SK-N-SH (cell line): ENCODE measurements at regions not wholly inside any gene's neighbourhood (a gene's known extent, or its start where the extent isn't known, plus 50 kb on each side); places are given as distances from the start of the nearest gene placed in this dataset.

Source experiments
- CTCF ChIA-PET: fragments of 300-600, 350-600 bp; formaldehyde crosslinking; extraction: SDS; loops from one replicate; lab custom pipeline; 2021; lab: Yijun Ruan, JAX
- POLR2A ChIA-PET: fragments of 350-600 bp; sonication (Branson Sonifier 250); formaldehyde crosslinking; extraction: SDS; loops from one replicate; lab custom pipeline; 2020; ENCODE audit warnings: antibody characterized with exemption, inconsistent platforms; lab: Yijun Ruan, JAX
- DNase-seq: peaks from one replicate; pipeline ENCODE4 v3.0.0; 2012
- H2AFZ ChIP-seq: fragments of 200-600 bp; sonication (generic); 2 replicates; pipeline ENCODE4 v1.8.1; 2016; ENCODE audit warnings: antibody characterized with exemption, mild to moderate bottlenecking, low read depth
- H3F3A ChIP-seq: fragments of 200-600 bp; sonication (generic); replicated peaks from 2 replicates; pipeline ENCODE3; 2016; ENCODE audit warnings: antibody characterized with exemption, mild to moderate bottlenecking; ENCODE audit not compliant: insufficient read depth
- H3K27ac ChIP-seq, 2 experiments: fragments of 200-500 bp in 1 of 2; fragments of 200-600 bp in 1 of 2; sonication (Bioruptor generic) in 1 of 2; sonication (generic), shearing (Covaris generic) in 1 of 2; 2 replicates each; pipeline versions ENCODE4 v1.5.1 to v1.6.1; 2014 to 2016; ENCODE audit warnings: low read depth in 2 of 2, inconsistent platforms in 1 of 2, low read length in 1 of 2, mild to moderate bottlenecking in 1 of 2, mixed read lengths in 1 of 2
- H3K27me3 ChIP-seq: fragments of 200-600 bp; sonication (generic), shearing (Covaris generic); 2 replicates; pipeline ENCODE4 v1.6.1; 2016; ENCODE audit warnings: mixed run types; ENCODE audit not compliant: insufficient read depth
- H3K36me3 ChIP-seq, 2 experiments: fragments of 200-500 bp in 1 of 2; fragments of 200-600 bp in 1 of 2; sonication (Bioruptor generic) in 1 of 2; sonication (generic) in 1 of 2; replicated peaks in 1 of 2; 2 replicates each; pipeline versions ENCODE3 to v1.5.1; 2014 to 2016; ENCODE audit warnings: low read length in 1 of 2, mild to moderate bottlenecking in 1 of 2; ENCODE audit not compliant: insufficient read depth in 2 of 2, control insufficient read depth in 1 of 2
- H3K4me1 ChIP-seq, 2 experiments: fragments of 200-500 bp in 1 of 2; fragments of 200-600 bp in 1 of 2; sonication (Bioruptor generic) in 1 of 2; sonication (generic), shearing (Covaris generic) in 1 of 2; 2 replicates each; pipeline versions ENCODE4 v1.5.1 to v1.6.1; 2014 to 2016; ENCODE audit warnings: low read depth in 1 of 2, low read length in 1 of 2, mixed run types in 1 of 2; ENCODE audit not compliant: insufficient read depth in 2 of 2, control insufficient read depth in 1 of 2
- H3K4me2 ChIP-seq: fragments of 200-600 bp; sonication (generic), shearing (Covaris generic); 2 replicates; pipeline ENCODE4 v1.6.1; 2017; ENCODE audit warnings: mixed run types
- H3K4me3 ChIP-seq, 2 experiments: fragments of 200-500 bp in 1 of 2; fragments of 200-600 bp in 1 of 2; sonication (Bioruptor generic) in 1 of 2; sonication (generic), shearing (Covaris generic) in 1 of 2; 2 replicates each; pipeline versions ENCODE4 v1.5.1 to v1.8.1; 2014 to 2016; ENCODE audit warnings: low read depth in 2 of 2, inconsistent platforms in 1 of 2, low read length in 1 of 2, mild to moderate bottlenecking in 1 of 2, mixed read lengths in 1 of 2, moderate library complexity in 1 of 2
- H3K79me2 ChIP-seq: fragments of 200-600 bp; sonication (generic); 2 replicates; pipeline ENCODE4 v1.8.1; 2017; ENCODE audit warnings: mild to moderate bottlenecking; ENCODE audit not compliant: insufficient read depth
- H3K9ac ChIP-seq: fragments of 200-600 bp; sonication (generic); 2 replicates; pipeline ENCODE4 v1.6.1; 2017; ENCODE audit warnings: mixed run types
- H3K9me2 ChIP-seq: fragments of 200-600 bp; sonication (generic); 2 replicates; pipeline ENCODE4 v1.6.1; 2017; ENCODE audit warnings: mixed run types
- H3K9me3 ChIP-seq: fragments of 200-600 bp; sonication (generic); 2 replicates; pipeline ENCODE4 v1.6.1; 2017; ENCODE audit warnings: mixed run types, mild to moderate bottlenecking, moderate library complexity
- H4K20me1 ChIP-seq: fragments of 200-600 bp; sonication (generic); 2 replicates; pipeline ENCODE4 v1.6.1; 2017; ENCODE audit warnings: mild to moderate bottlenecking, mixed run types; ENCODE audit not compliant: insufficient read depth
- ELF1 ChIP-seq: IDR thresholded peaks from 2 replicates; pipeline ENCODE4 v1.4.0; 2012
- EZH2phosphoT487 ChIP-seq: fragments of 200-600 bp; sonication (generic); IDR thresholded peaks from 2 replicates; pipeline ENCODE4 v1.6.1; 2017; ENCODE audit warnings: low read depth, mixed run types, mild to moderate bottlenecking, antibody characterized with exemption, moderate library complexity, borderline replicate concordance
- FOSL2 ChIP-seq: IDR thresholded peaks from 2 replicates; pipeline ENCODE4 v1.4.0; 2012; ENCODE audit warnings: low read depth, mild to moderate bottlenecking, moderate library complexity, borderline replicate concordance
- FOXM1 ChIP-seq: IDR thresholded peaks from 2 replicates; pipeline ENCODE4 v1.4.0; 2012; ENCODE audit warnings: low read depth, mild to moderate bottlenecking
- GABPA ChIP-seq: IDR thresholded peaks from 2 replicates; pipeline ENCODE4 v1.4.0; 2012; ENCODE audit warnings: low read depth, mild to moderate bottlenecking
- GATA2 ChIP-seq: sonication (generic); formaldehyde crosslinking; IDR thresholded peaks from 2 replicates; pipeline ENCODE4 v1.5.0; 2020; ENCODE audit warnings: mild to moderate bottlenecking, missing genetic modification reagents
- JUND ChIP-seq: IDR thresholded peaks from 2 replicates; pipeline ENCODE4 v1.4.0; 2012
- MEF2A ChIP-seq: IDR thresholded peaks from 2 replicates; pipeline ENCODE4 v1.4.0; 2012; ENCODE audit warnings: low read depth, borderline replicate concordance
- NRF1 ChIP-seq: IDR thresholded peaks from 2 replicates; pipeline ENCODE4 v1.6.1; 2012; ENCODE audit warnings: low read depth, mild to moderate bottlenecking, low read length
- PBX3 ChIP-seq: IDR thresholded peaks from 2 replicates; pipeline ENCODE4; 2012
- POLR2AphosphoS5 ChIP-seq: IDR thresholded peaks from 2 replicates; pipeline ENCODE4 v1.6.1; 2012; ENCODE audit warnings: low read depth, low read length
- RAD21 ChIP-seq: IDR thresholded peaks from 2 replicates; pipeline ENCODE4 v1.6.1; 2012; ENCODE audit warnings: mild to moderate bottlenecking, low read length
- RCOR1 ChIP-seq: fragments of 150-350 bp; IDR thresholded peaks from 2 replicates; pipeline ENCODE4 v1.6.1; 2017; ENCODE audit warnings: antibody characterized with exemption, low read length
- RXRA ChIP-seq: IDR thresholded peaks from 2 replicates; pipeline ENCODE4 v1.4.0; 2012; ENCODE audit warnings: low read depth, mild to moderate bottlenecking, borderline replicate concordance
- TAF1 ChIP-seq: IDR thresholded peaks from 2 replicates; pipeline ENCODE4 v1.6.1; 2012; ENCODE audit warnings: low read depth, mild to moderate bottlenecking, low read length, moderate library complexity, borderline replicate concordance
- TEAD4 ChIP-seq: IDR thresholded peaks from 2 replicates; pipeline ENCODE4 v1.4.0; 2012; ENCODE audit warnings: mild to moderate bottlenecking, borderline replicate concordance; ENCODE audit not compliant: insufficient read depth
- YY1 ChIP-seq: IDR thresholded peaks from 2 replicates; pipeline ENCODE4 v1.4.0; 2012; ENCODE audit warnings: low read depth, mild to moderate bottlenecking
- WGBS: methylation state at CpG from one replicate; pipeline ENCODE4 v1.1.6; 2017; ENCODE audit warnings: low lambda C conversion rate; 5-methylcytosine and 5-hydroxymethylcytosine counted together

GRCh38 chr13:83824120-83824519 is 58.2 kb downstream of the SLITRK1 start:
- TF ChIP-seq ELF1 (no peak), RAD21 (no peak), YY1 (no peak), FOXM1 (no peak), EZH2phosphoT487 (no peak), PBX3 (no peak), NRF1 (no peak)
- CTCF ChIA-PET, result interaction anchor here (0.6 kb wide), 1 partner anchor 13 kb away, joined by 3 read pairs; no protein-coding TSS in a partner anchor
- no peak overlapping the region for H2AFZ ChIP-seq

GRCh38 chr13:83819611-83820010 is 62.7 kb downstream of the SLITRK1 start:
- Histone ChIP-seq H4K20me1 (no peaks in the 10 kb centered on the region), H3K4me3 (no peak overlapping the region), H2AFZ (no peak overlapping the region), H3F3A (no peaks in the 10 kb centered on the region), H3K4me2 (peak overlapping the region; percentile 23; the same call in 1 of the 2 replicates), H3K4me1 (no peaks in the 10 kb centered on the region; a peak in 1 of 4 replicates), H3K27me3 (no peaks in the 10 kb centered on the region), H3K36me3 (no peaks in the 10 kb centered on the region), H3K9ac (no peak overlapping the region), H3K9me3 (no peaks in the 10 kb centered on the region), H3K9me2 (no peaks in the 10 kb centered on the region), H3K79me2 (no peaks in the 10 kb centered on the region), H3K27ac (peak overlapping the region; percentile 20 to 39; a peak in 1 of 4 replicates)
- DNase-seq, result no peak
- ChIA-PET CTCF (no interaction called here), POLR2A (no interaction called here)
- 44% methylated on average over 2 of the region's 2 CpGs for WGBS
- TF ChIP-seq JUND (no peak), TAF1 (no peak), TEAD4 (no peak), FOSL2 (no peak), RXRA (no peak), MEF2A (no peak), GATA2 (CRISPR knock-in tag) (no peak), POLR2AphosphoS5 (no peak), GABPA (no peak), EZH2phosphoT487 (no peak), RCOR1 (no peak)
- TF ChIP-seq, all 33 proteins: peak for 0

More at GRCh38 chr13:83824120-83824519, 58.2 kb downstream of the SLITRK1 start:
- Histone ChIP-seq H3F3A (no peaks in the 10 kb centered on the region), H3K79me2 (no peaks in the 10 kb centered on the region), H4K20me1 (no peaks in the 10 kb centered on the region), H3K4me2 (no peak overlapping the region), H3K9me3 (no peaks in the 10 kb centered on the region), H3K27ac (no peak overlapping the region), H3K9ac (no peak overlapping the region), H3K9me2 (no peaks in the 10 kb centered on the region), H3K4me3 (no peak overlapping the region), H3K27me3 (no peaks in the 10 kb centered on the region), H3K4me1 (no peaks in the 10 kb centered on the region; a peak in 1 of 4 replicates), H3K36me3 (no peaks in the 10 kb centered on the region)
- no peak for DNase-seq
- POLR2A ChIA-PET, result no interaction called here
